MM.1S (cell line): ENCODE measurements at regions not wholly inside any gene's neighbourhood (a gene's known extent, or its start where the extent isn't known, plus 50 kb on each side); places are given as distances from the start of the nearest gene placed in this dataset.

Experiments used
- DNase-seq: peaks from one replicate; pipeline ENCODE4 v3.0.0-alpha.2; 2015
- H2AFZ ChIP-seq: fragments of 300-600 bp; sonication (generic); 2 replicates; pipeline ENCODE4 v1.6.0; 2016; ENCODE audit warnings: antibody characterized with exemption, low read length
- H3F3A ChIP-seq: fragments of 300-600 bp; sonication (generic); 2 replicates; pipeline ENCODE4 v1.6.1; 2016; ENCODE audit warnings: mild to moderate bottlenecking, antibody characterized with exemption, low read length, moderate library complexity, mixed read lengths; ENCODE audit not compliant: insufficient read depth
- H3K27ac ChIP-seq: fragments of 300-600 bp; sonication (generic); 2 replicates; pipeline ENCODE4 v1.5.1; 2016; ENCODE audit warnings: mild to moderate bottlenecking, low read length
- H3K27me3 ChIP-seq: fragments of 300-600 bp; sonication (generic); replicated peaks from 2 replicates; pipeline ENCODE4 v1.6.0; 2016; ENCODE audit warnings: low read length; ENCODE audit not compliant: insufficient read depth
- H3K36me3 ChIP-seq: fragments of 300-600 bp; sonication (generic); replicated peaks from 2 replicates; pipeline ENCODE4 v1.6.1; 2016; ENCODE audit warnings: mild to moderate bottlenecking, low read length, mixed read lengths; ENCODE audit not compliant: insufficient read depth
- H3K4me1 ChIP-seq: fragments of 300-600 bp; sonication (generic); 2 replicates; pipeline ENCODE4 v1.6.1; 2016; ENCODE audit warnings: low read length, mixed read lengths
- H3K4me2 ChIP-seq: fragments of 300-600 bp; sonication (generic); 2 replicates; pipeline ENCODE4 v1.6.0; 2016; ENCODE audit warnings: low read depth, low read length
- H3K4me3 ChIP-seq: fragments of 300-600 bp; sonication (generic); 2 replicates; pipeline ENCODE4 v1.5.1; 2016; ENCODE audit warnings: low read length, mixed read lengths
- H3K79me2 ChIP-seq: fragments of 300-600 bp; sonication (generic); 2 replicates; pipeline ENCODE4 v1.6.1; 2016; ENCODE audit warnings: mixed run types, low read length, mixed read lengths
- H3K9ac ChIP-seq: fragments of 300-600 bp; sonication (generic); 2 replicates; pipeline ENCODE4 v1.6.1; 2016; ENCODE audit warnings: low read length, mixed read lengths
- H3K9me2 ChIP-seq: fragments of 300-600 bp; sonication (generic); replicated peaks from 2 replicates; pipeline ENCODE4 v1.6.1; 2016; ENCODE audit warnings: mild to moderate bottlenecking, low read length, mixed read lengths; ENCODE audit not compliant: insufficient read depth
- H3K9me3 ChIP-seq: fragments of 300-600 bp; sonication (generic); replicated peaks from 2 replicates; pipeline ENCODE4 v1.6.1; 2016; ENCODE audit warnings: mild to moderate bottlenecking, low read length, mixed read lengths; ENCODE audit not compliant: insufficient read depth
- H4K20me1 ChIP-seq: fragments of 300-600 bp; sonication (generic); 2 replicates; pipeline ENCODE4 v1.6.1; 2016; ENCODE audit warnings: mild to moderate bottlenecking, low read length, moderate library complexity, mixed read lengths; ENCODE audit not compliant: insufficient read depth
- EZH2 ChIP-seq: fragments of 300-600 bp; sonication (generic); optimal IDR thresholded peaks from 2 replicates; pipeline ENCODE3; 2017; ENCODE audit warnings: low read depth, mild to moderate bottlenecking, antibody characterized with exemption, low read length, mixed read lengths
- EZH2phosphoT487 ChIP-seq: fragments of 300-600 bp; sonication (generic); IDR thresholded peaks from 2 replicates; pipeline ENCODE4 v1.6.1; 2018; ENCODE audit warnings: antibody characterized with exemption, low read length
- TF ChIP-seq, protein P1 (sequence below): fragments of 300-600 bp; sonication (generic); IDR thresholded peaks from 2 replicates; pipeline ENCODE4 v1.5.1; 2016; ENCODE audit warnings: antibody characterized with exemption, low read length, mixed read lengths

DNA sequence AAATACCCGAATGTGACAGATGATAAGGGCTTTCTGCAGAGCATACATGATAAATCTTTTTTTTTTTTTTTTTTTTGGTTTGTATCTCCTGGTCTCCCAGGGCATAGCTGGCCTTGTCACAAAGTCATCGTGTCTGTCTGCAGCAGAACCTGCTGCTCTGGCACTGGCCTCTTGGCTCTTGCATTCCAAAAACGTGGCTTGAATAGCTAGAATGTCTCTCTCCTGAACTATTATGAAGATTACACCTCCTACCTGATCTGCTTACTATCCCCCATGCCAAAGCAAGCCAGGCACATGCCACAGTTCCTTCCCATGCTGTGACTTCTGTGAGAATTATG is 50.4 kb upstream of the SCRG1 start:
- Histone ChIP-seq H2AFZ (no peak overlapping the region), H3K27ac (no peak overlapping the region), H3K9ac (no peak overlapping the region), H3K4me2 (no peak overlapping the region), H3K4me3 (no peak overlapping the region), H3F3A (no peaks in the 10 kb centered on the region), H4K20me1 (no peaks in the 10 kb centered on the region), H3K27me3 (no peaks in the 10 kb centered on the region), H3K36me3 (no peaks in the 10 kb centered on the region), H3K9me2 (no peaks in the 10 kb centered on the region), H3K9me3 (no peaks in the 10 kb centered on the region), H3K79me2 (no peaks in the 10 kb centered on the region), H3K4me1 (peaks cover 16% of the 10 kb centered on the region)
- TF ChIP-seq EZH2phosphoT487: no peak
- TF ChIP-seq, protein P1, sequence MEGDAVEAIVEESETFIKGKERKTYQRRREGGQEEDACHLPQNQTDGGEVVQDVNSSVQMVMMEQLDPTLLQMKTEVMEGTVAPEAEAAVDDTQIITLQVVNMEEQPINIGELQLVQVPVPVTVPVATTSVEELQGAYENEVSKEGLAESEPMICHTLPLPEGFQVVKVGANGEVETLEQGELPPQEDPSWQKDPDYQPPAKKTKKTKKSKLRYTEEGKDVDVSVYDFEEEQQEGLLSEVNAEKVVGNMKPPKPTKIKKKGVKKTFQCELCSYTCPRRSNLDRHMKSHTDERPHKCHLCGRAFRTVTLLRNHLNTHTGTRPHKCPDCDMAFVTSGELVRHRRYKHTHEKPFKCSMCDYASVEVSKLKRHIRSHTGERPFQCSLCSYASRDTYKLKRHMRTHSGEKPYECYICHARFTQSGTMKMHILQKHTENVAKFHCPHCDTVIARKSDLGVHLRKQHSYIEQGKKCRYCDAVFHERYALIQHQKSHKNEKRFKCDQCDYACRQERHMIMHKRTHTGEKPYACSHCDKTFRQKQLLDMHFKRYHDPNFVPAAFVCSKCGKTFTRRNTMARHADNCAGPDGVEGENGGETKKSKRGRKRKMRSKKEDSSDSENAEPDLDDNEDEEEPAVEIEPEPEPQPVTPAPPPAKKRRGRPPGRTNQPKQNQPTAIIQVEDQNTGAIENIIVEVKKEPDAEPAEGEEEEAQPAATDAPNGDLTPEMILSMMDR: no peak
- TF ChIP-seq EZH2: no peak
- DNase-seq: no peak

DNA sequence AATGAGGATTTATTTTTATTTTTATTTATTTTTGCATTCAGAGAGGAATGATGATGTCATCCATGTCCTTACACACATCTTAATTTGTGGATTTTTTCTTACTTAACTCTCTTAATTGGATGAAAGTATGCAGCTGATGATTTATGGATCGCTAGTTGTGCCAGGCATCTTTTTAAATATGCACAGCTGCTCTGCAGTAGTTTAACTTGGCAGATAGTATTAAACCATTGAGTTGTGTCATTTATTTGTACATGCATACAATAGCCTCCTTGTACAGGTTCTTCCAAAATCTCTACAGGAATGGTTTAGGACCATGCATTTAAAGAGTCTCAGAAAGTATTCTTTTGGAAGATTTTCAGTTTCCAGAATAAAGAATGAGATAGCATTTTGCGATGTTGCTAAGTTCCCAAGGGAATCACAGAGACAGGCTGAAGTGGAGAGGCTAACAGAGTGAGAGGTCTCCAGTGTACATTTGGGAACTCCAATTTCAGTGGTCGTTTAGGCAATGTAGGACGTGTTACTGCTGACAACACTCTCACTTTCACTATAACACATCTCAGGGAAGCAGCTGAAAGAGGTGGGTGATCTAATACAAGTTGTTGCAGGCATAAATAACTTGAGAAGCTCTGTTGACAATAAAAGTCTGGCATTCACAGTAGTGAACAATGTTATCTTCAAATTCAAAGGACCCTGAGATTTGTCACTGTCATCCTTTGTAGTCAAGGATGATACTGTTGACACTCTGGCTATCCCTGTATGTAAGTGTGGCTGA is 49.9 kb upstream of the SCRG1 start:
- TF ChIP-seq EZH2phosphoT487: no peak
- TF ChIP-seq, protein P1: no peak
- TF ChIP-seq EZH2: no peak
- peak overlapping the region; percentile 21; the same call in 1 of the 2 replicates for H3K4me2 ChIP-seq
- DNase-seq: no peak

More for the DNA sequence above, 49.9 kb upstream of the SCRG1 start:
- Histone ChIP-seq H4K20me1 (no peaks in the 10 kb centered on the region), H3F3A (no peaks in the 10 kb centered on the region), H3K9me3 (no peaks in the 10 kb centered on the region), H3K36me3 (no peaks in the 10 kb centered on the region), H3K4me1 (peaks cover 16% of the 10 kb centered on the region), H3K27ac (no peak overlapping the region), H3K79me2 (no peaks in the 10 kb centered on the region), H3K4me3 (no peak overlapping the region), H3K9me2 (no peaks in the 10 kb centered on the region), H3K27me3 (no peaks in the 10 kb centered on the region), H3K9ac (no peak overlapping the region), H2AFZ (no peak overlapping the region)
